NT2/D1 (cell line): ENCODE measurements at regions not wholly inside any gene's neighbourhood (a gene's known extent, or its start where the extent isn't known, plus 50 kb on each side); places are given as distances from the start of the nearest gene placed in this dataset.

Experiments
- YY1 ChIP-seq: IDR thresholded peaks from 2 replicates; pipeline ENCODE4 v1.6.1; 2011; ENCODE audit not compliant: insufficient read length, insufficient read depth
- ZNF274 ChIP-seq: IDR thresholded peaks from 2 replicates; pipeline ENCODE4 v1.6.1; 2011; ENCODE audit warnings: mild to moderate bottlenecking, low read depth, low read length

GRCh38 chr12:125645724-125646123 is 580.5 kb downstream of the AACS start:
- TF ChIP-seq YY1 (no peak), ZNF274 (no peak)
